ENCODE measurements at regions not wholly inside any gene's neighbourhood (a gene's known extent, or its start where the extent isn't known, plus 50 kb on each side); places are given as distances from the start of the nearest gene placed in this dataset.
"Not testable (repeated sequence)": the region's sequence is repeated elsewhere in the genome, so short reads cannot be mapped to it uniquely, and the experiment has no call there.

GRCh38 chr1:58968360-58968952 is 184.6 kb upstream of the JUN start:
- no peak for DNase-seq (ENCODE audit: low read depth in 1 of 2, low spot score in 1 of 2)

- DNase-seq (ENCODE audit: low read depth in 1 of 2, low spot score in 1 of 2): not testable (repeated sequence)
Observed at GRCh38 chr1:58969176-58969575, 185.3 kb upstream of the JUN start.

DNA sequence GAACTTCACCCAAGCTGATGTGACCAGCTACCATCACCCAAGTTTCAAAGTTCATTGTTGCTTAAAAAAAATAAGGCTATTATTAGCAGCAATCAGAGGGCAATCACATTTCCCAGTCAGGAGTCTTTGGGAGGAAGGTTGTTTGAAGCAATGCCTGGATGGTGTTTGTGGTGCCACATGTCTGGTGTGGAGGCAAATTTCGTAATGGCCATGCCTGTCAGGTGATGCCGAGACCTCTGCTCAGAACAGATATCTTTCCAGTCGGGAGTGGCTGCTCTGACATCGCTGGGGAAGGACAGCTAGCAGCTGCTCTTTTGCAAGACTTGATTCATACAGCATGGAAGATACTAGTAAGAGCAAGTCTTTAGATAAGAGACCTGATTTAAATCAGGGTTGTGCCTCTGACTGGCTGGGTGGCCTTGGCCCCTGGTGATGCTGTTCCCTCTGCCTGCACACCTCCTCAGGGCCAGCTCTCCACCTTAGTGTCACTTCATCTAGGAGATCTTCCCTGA is 187.8 kb upstream of the JUN start:
- no peak for DNase-seq (ENCODE audit: low read depth in 1 of 2, low spot score in 1 of 2)

DNA sequence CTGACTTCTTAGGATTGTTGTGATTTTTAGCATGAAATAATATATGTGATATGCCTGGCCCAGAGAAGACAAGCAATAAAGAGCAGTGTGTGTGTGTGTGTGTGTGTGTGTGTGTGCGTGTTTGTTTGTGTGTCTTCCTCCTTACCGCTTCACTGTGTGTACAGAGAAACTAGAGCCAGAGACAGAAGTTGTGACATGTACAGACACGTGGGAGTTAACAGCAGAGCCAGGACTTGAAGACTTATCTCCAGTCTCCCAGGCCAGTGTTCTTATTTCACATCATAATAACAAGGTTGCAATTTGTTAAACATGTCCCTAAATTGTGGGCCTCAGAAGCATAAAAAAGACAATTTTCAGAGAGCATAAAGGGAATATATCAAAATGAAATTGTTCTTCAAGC is 192.0 kb upstream of the JUN start:
- DNase-seq (ENCODE audit: low read depth in 1 of 2, low spot score in 1 of 2): no peak

- no peak for DNase-seq (ENCODE audit: low read depth in 1 of 2, low spot score in 1 of 2)
Observed at GRCh38 chr1:58976294-58976693, 192.4 kb upstream of the JUN start.

DNA sequence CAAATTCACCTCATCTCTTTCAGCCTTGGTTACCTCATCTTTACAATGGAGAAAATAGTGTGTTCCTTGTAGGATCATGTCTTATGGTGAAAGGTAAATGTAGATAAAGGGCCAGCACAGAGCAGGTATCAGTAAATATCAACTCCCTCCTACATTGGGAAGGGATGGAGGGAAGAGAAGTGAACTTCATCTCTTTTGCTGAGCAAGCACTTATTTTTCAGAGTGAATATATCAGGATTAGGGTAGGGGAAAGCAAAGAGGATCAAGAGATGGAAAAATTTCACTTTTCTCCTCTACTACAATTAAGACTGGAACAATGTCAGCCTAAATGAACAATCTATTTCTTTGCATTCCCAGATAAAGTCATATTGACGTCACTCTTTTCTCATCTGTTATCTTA is 193.8 kb upstream of the JUN start:
- DNase-seq (ENCODE audit: low read depth in 1 of 2, low spot score in 1 of 2): no peak

DNA sequence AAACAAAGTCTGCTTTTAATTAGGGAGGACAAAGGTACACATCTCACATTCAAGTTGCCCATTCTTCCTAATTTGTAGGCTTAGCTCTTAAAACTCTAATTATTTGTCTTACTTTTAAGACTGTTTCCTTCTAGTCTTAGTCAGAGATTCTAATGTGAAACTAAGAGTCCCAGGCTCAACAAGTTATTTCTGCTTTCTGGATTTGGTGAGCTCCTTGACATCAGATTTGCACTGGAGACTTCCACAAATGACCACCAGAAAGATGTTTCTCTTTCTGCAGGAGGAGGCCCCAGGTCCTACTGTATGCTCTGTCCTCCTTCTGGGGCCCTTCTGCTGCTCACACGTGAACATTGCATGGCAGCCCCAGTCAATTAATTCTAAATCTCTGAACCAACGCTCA is 194.2 kb upstream of the JUN start:
- no peak for DNase-seq (ENCODE audit: low read depth in 1 of 2, low spot score in 1 of 2)

DNA sequence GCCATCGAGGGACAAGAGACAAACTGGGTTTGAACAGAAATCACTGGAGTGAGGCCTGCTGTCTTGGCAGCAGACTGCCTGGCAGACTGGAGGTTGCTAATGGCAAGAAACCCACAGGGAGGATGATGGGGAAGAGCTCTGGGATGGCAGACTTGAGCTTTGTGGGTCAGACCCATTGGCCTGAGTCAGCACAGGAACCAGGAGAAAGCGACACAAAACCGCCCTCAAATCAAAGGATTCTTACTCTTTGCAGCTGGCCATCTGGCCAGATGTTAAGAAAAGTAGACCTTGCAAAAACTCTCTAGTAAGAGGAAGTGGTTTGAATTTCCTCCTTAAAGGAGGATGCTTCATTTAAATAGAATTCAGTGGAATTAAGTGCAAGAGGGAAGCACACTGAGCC is 195.2 kb upstream of the JUN start:
- no peak for DNase-seq (ENCODE audit: low read depth in 1 of 2, low spot score in 1 of 2)

DNA sequence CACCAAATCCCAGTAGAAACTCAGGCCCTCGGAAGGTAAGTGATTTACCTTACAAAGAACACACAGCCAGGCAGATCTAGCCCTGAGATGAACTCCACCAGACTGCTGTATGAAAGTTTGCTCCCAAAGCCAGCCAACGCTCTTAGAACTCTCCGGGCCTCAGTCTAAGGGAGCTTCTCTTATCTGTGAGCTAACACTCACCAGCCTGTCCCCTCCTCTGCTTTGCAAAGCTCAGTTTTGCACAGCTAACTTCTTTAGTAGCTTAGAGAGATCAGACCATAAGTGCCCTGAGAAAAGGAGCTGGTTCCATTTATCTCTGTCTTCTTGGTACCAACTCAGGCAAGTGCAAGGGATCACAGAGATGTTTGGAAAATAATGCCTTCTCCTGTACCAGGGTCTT is 195.8 kb upstream of the JUN start:
- no peak for DNase-seq (ENCODE audit: low read depth in 1 of 2, low spot score in 1 of 2)

GRCh38 chr1:58981392-58981791 is 197.5 kb upstream of the JUN start:
- no peak for DNase-seq (ENCODE audit: low read depth in 1 of 2, low spot score in 1 of 2)

DNA sequence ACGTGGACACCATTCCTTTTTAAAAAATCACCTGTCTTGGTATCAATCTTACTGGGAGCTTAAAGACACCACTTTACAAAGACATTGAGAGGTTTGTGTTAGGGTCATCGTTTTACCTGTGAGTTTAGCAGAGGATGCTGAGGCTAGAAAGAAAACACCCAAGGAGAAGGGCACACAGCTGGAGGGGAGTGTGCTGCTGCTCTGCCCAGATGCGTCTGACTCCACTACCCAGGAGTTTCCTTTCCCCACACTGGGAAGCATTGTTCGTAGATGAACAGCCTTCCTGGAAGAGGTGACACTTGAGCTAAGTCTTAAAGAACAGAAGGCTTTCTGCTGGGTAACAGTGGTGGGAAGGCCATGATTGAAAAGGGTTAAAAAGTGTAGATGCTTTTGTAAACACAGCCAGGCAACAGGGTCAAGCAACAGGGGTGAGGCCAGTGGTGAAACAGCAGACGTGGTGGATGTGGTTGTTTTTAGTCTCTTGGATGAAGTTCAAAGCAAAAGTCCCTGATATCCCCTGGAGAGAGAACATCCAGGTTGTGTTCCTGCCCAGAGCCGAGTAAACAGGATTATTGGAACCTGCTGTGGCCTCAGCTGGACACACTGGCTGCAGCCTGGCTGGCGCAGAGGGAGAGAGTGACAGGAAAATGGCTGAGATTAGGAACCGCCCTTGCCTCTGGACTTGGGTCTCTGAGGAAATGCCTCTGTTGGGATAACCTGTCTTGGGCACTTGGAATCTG is 198.6 kb upstream of the JUN start:
- no peak for DNase-seq (ENCODE audit: low read depth in 1 of 2, low spot score in 1 of 2)

GRCh38 chr1:58983162-58983561 is 199.3 kb upstream of the JUN start:
- DNase-seq (ENCODE audit: low read depth in 1 of 2, low spot score in 1 of 2): no peak

DNA sequence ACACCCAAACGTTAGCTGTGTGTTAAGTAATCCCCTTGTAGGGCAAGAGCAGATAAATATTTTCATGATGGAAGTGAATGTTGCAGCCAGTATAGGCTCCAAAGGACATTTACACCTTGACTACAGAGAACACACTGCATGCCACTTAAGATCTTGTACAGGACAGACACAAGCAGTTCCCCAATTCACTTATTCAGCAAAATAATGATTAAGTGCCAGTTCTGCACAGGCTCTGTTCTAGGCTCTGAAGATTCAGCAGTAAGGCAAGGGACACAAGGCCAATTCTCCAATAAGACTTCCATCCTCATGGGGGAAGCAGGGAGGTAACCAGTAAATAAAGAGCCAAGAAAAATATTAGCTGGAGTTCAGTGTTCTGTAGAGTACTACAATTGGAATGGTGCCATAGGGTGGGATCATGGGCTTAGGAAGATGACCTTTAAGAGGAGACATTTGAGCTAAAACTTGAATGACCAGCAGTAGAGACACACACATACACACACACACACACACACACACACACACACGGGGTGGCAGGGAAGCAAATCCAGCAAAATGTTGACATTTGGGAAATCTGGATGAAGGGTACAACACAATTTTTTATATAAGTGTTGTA is 199.9 kb upstream of the JUN start:
- no peak for DNase-seq (ENCODE audit: low read depth in 1 of 2, low spot score in 1 of 2)

- no peak for DNase-seq (ENCODE audit: low read depth in 1 of 2, low spot score in 1 of 2)
Observed at GRCh38 chr1:58986996-58987767, 203.3 kb upstream of the JUN start.

DNA sequence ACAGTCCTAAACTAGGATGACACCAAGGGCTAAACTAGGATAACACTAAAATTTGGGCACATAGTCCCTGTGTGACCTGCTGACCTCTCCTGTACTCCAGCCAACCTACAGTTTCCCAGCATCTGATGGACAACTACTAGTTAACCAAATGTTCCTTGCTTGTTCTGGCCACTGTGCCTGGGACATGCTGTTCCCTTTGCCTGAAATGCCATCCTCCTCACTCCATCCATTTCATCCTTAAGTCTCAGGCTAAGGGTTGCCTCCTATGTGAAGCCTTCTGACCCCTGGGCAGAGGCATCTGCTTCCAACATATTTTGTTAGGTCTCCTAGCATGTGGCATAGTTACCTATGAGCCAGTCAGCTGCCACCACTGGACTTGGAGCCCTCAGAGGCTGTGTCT is 204.9 kb upstream of the JUN start:
- DNase-seq (ENCODE audit: low read depth in 1 of 2, low spot score in 1 of 2): no peak

DNA sequence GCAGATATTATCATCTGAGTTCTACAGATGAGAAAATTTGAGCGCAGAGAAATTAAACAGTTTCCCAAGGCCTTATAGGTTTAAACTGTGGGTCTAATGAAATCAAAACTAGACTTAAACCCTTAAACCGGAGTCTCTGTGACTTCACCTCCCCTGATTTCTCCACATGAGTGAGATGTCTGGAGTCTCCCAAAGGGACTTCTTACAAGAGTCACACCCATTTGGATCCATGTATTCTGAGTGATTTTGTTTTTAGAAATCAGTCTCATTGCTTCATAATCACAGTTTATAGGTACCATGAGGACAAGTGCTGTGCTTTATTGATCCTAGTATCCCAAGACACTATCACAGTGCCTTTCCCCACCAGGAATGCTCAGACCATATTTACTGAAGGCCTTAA is 206.0 kb upstream of the JUN start:
- no peak for DNase-seq (ENCODE audit: low read depth in 1 of 2, low spot score in 1 of 2)

DNA sequence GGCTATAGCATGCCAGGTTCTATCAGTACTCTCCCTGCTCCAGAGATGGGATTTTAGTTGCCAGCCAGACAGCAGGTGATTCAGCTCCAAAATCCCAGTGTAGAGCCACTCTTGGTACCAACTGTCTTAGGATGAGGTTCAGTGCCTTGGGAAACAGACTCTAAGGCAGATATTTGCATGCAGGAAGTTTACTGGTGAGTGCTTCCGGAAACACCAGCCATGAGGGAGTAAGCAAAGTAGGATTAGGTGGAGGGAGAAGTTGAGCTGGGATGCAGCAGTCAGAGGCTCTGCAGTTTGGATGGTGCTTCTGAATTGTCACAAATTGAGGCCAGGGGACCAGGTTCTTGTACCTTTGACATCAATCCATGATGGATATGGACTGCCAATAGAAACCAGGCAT is 207.5 kb upstream of the JUN start:
- DNase-seq (ENCODE audit: low read depth in 1 of 2, low spot score in 1 of 2): no peak

DNA sequence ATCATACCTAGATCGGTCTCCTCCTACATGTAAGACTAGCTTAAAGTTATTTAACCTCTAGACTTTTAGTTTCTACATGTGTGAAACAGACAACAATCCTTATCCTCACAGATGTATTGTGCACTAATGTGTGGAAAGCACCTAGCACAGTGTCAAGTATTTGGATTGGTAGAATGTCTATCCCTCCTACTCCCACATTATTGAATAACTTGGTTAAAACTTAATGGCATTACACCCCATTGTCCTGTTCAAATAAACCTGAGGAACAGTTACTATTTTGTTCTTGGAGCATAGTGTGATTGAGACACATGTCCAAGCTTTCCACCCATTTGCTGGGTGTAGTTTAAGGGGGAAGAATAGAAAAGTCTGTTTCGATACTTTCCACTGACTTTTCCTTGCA is 208.8 kb upstream of the JUN start:
- no peak for DNase-seq (ENCODE audit: low read depth in 1 of 2, low spot score in 1 of 2)

- no peak for DNase-seq (ENCODE audit: low read depth in 1 of 2, low spot score in 1 of 2)
Observed at GRCh38 chr1:58993403-58993802, 209.6 kb upstream of the JUN start.

DNA sequence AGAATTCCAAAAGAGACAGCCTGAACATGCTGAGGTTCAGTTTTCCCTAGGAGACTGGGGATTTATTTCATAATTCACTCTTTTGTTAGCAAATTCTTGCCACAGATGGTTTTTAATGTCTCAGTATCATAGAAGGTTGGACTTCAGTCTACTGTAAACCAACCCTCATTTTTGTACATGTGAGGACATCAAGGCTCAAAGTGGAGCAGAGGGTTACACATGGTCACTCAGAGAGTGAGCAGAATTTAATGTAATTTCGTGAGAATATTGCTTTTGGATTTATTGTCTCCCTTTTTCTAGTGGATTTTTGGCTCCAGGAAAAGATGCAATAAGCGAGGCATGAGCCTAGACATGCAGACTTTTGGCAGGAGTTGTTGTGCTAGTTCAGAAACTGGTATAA is 210.8 kb upstream of the JUN start:
- DNase-seq (ENCODE audit: low read depth in 1 of 2, low spot score in 1 of 2): no peak

DNA sequence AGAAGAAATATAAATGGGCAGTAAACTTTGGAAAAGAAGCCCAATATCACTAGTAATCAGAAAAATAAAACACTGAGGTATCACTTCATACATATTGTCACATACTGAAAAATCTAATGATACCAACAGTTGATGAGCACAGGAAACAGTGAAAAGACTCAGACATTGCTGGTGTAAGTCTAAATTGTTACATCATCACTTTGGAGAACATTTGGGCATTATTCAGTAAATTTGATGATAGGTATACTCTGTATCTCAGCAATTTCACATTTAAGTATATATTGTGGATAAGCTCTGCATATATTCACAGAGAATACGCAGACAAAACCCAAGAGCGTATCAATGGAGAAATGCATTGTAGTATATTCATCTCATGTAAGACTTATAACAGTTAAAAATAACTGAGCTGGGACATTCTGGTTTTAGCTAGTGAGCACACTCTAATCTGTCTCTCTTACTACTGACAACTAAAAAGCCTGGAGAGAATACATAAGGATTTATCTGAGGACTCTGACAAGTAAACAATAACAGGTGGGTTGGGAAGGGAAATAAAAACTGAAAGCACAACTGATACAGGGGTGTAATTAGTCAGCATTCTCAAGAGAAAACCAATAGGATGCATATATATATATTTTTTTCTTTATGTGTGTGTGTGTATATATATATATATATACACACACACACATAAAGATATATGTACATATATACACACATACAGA is 212.7 kb upstream of the JUN start:
- DNase-seq (ENCODE audit: low read depth in 1 of 2, low spot score in 1 of 2): no peak

Measured in activated T-helper 1 cell treated with anti-CD3 and anti-CD28 coated beads, Interleukin-2, amount 50 U/mL, for 16 hours (primary cell).